Spleen (tissue), 11 donors: ENCODE measurements at regions not wholly inside any gene's neighbourhood (a gene's known extent, or its start where the extent isn't known, plus 50 kb on each side); places are given as distances from the start of the nearest gene placed in this dataset.

Source experiments
- DNase-seq: peaks from one replicate; pipeline ENCODE4 v3.0.0-alpha.2; 2020
- H3K27ac ChIP-seq, 8 donors: fragments of 200-600 bp; sonication (generic) in 7 of 8; 1 replicate in 4 of 8; 2 replicates in 4 of 8; pipeline versions ENCODE4 v1.5.0 to v1.8.0; 2016 to 2021; ENCODE audit warnings: inconsistent platforms in 4 of 8, mild to moderate bottlenecking in 4 of 8, moderate library complexity in 1 of 8
- H3K27me3 ChIP-seq, 7 donors: fragments of 200-600 bp; sonication (generic) in 6 of 7; replicated peaks in 1 of 7; 1 replicate in 4 of 7; 2 replicates in 3 of 7; pipeline versions ENCODE4 v1.5.0 to v1.8.0; 2016 to 2021; ENCODE audit warnings: inconsistent platforms in 3 of 7, mild to moderate bottlenecking in 1 of 7
- H3K36me3 ChIP-seq, 6 donors: fragments of 200-600 bp; sonication (generic) in 5 of 6; 1 replicate in 4 of 6; 2 replicates in 2 of 6; pipeline versions ENCODE4 v1.5.0 to v1.8.0; 2016 to 2021; ENCODE audit warnings: inconsistent platforms in 2 of 6
- H3K4me1 ChIP-seq, 6 donors: fragments of 200-600 bp; sonication (generic) in 5 of 6; 1 replicate in 3 of 6; 2 replicates in 3 of 6; pipeline versions ENCODE4 v1.5.0 to v1.8.0; 2016 to 2021; ENCODE audit warnings: inconsistent platforms in 3 of 6
- H3K4me3 ChIP-seq, 8 donors: fragments of 200-600 bp; sonication (generic) in 7 of 8; 1 replicate in 4 of 8; 2 replicates in 4 of 8; pipeline versions ENCODE4 v1.5.0 to v1.8.0; 2016 to 2021; ENCODE audit warnings: inconsistent platforms in 4 of 8, mild to moderate bottlenecking in 4 of 8, moderate library complexity in 2 of 8
- H3K9me3 ChIP-seq, 8 donors: fragments of 200-600 bp; sonication (generic) in 7 of 8; 1 replicate in 4 of 8; 2 replicates in 4 of 8; pipeline versions ENCODE4 v1.5.0 to v1.8.0; 2016 to 2021; ENCODE audit warnings: inconsistent platforms in 4 of 8
- POLR2A ChIP-seq, 3 donors: fragments of 450-650 bp; IDR thresholded peaks; one replicate each; pipeline ENCODE4 v1.5.1; 2017; ENCODE audit warnings: antibody characterized with exemption in 3 of 3, mild to moderate bottlenecking in 1 of 3
- POLR2AphosphoS5 ChIP-seq, 3 donors: sonication (generic); formaldehyde crosslinking; IDR thresholded peaks; one replicate each; pipeline ENCODE4 v1.5.1; 2017; ENCODE audit warnings: antibody characterized with exemption in 3 of 3
- WGBS, 5 donors: extraction: QIAGEN DNeasy Blood & Tissue Kit in 3 of 5; methylation state at CpG; one replicate each; pipeline versions ENCODE4 v1.1.5 to v1.1.7; 2013 to 2018; 5-methylcytosine and 5-hydroxymethylcytosine counted together
- intact Hi-C: fragments of 100-400 bp; cut with DNase I; formaldehyde crosslinking; loops from one replicate; pipeline ENCODE4 v1.15.0; 2023; ENCODE audit warnings: low total_unique reads
- TF ChIP-seq, protein P1 (sequence below), 11 experiments: fragments of 200-600 bp in 7 of 11; fragments of 450-650 bp in 4 of 11; sonication (generic) in 4 of 11; IDR thresholded peaks in 8 of 11; conservative IDR thresholded peaks in 3 of 11; 1 replicate in 7 of 11; 2 replicates in 4 of 11; pipeline versions ENCODE4 v1.4.0 to v1.8.0; 2016 to 2021; ENCODE audit warnings: antibody characterized with exemption in 11 of 11, inconsistent platforms in 4 of 11, mild to moderate bottlenecking in 1 of 11
- donor health status: healthy with polysubstance abuse.
- donor health status: DM: no; HTN: no; CAD: no; lungs with moderate emphysema.
- donor health status: DM: no; HTN: no; CAD: no.
- donor health status: Bipolar disorder and iron deficiency.
- donor health status: healthy.
- donor health status: DM: no; HTN: no; CAD: no.
- donor health status: DM: yes; HTN: yes; CAD: no.

DNA sequence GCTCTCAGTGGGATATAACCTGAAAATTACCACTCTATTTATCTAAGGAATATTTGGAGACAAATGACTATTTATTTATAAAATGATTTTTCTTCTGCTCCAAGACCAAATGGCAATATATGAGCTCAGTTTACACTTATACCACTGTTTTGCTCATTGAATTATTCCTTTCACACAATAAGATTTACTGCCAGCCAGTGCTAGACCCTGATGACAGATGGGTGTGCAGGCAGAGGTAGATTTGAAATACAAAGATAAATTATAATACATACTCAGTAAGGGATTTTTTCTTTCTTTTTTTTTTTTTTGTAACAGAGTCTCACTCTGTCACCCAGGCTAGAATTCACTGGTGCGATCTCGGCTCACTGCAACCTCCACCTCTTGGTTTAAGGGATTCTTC lies 980.3 kb downstream of the EPHA3 start:
- intact Hi-C loops, result no loop called here
- H3K27me3 ChIP-seq, result no peaks in the 10 kb centered on the region
- WGBS, 5 donors, result 91 to 100% (median 94%) methylated on average over 2 of the region's 2 CpGs
- no peak overlapping the region for H3K27ac ChIP-seq
- H3K4me3 ChIP-seq, result no peak overlapping the region
- peaks cover 0 to 5% (median 0%) of the 10 kb centered on the region in 6 donors for H3K4me1 ChIP-seq
- no peaks in the 10 kb centered on the region for H3K36me3 ChIP-seq
- no peaks in the 10 kb centered on the region for H3K9me3 ChIP-seq
- DNase-seq, result peak; percentile 39
- TF ChIP-seq POLR2A (IDR thresholded peaks at IDR 0.05), result no peak

- Histone ChIP-seq H3K4me3 (no peak overlapping the region), H3K27me3 (no peaks in the 10 kb centered on the region), H3K9me3 (no peaks in the 10 kb centered on the region), H3K4me1 (peaks cover 0 to 5% (median 0%) of the 10 kb centered on the region in 6 donors), H3K36me3 (no peaks in the 10 kb centered on the region), H3K27ac (no peak overlapping the region)
- intact Hi-C loops, result no loop called here
- TF ChIP-seq POLR2A (IDR thresholded peaks at IDR 0.05), result no peak
- TF ChIP-seq, protein P1, sequence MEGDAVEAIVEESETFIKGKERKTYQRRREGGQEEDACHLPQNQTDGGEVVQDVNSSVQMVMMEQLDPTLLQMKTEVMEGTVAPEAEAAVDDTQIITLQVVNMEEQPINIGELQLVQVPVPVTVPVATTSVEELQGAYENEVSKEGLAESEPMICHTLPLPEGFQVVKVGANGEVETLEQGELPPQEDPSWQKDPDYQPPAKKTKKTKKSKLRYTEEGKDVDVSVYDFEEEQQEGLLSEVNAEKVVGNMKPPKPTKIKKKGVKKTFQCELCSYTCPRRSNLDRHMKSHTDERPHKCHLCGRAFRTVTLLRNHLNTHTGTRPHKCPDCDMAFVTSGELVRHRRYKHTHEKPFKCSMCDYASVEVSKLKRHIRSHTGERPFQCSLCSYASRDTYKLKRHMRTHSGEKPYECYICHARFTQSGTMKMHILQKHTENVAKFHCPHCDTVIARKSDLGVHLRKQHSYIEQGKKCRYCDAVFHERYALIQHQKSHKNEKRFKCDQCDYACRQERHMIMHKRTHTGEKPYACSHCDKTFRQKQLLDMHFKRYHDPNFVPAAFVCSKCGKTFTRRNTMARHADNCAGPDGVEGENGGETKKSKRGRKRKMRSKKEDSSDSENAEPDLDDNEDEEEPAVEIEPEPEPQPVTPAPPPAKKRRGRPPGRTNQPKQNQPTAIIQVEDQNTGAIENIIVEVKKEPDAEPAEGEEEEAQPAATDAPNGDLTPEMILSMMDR (IDR thresholded peaks at IDR 0.05 in 8 of 11, conservative IDR thresholded peaks at IDR 0.05 in 3 of 11), result peak in 1 of 11 experiments; percentile 15
- DNase-seq, result no peak
- 28 to 39% (median 34%) methylated on average over 2 of the region's 2 CpGs for WGBS, 5 donors
Observed at GRCh38 chr3:90091549-90091948, 984.1 kb downstream of the EPHA3 start.

- H3K9me3 ChIP-seq, result no peaks in the 10 kb centered on the region
- H3K27ac ChIP-seq, result no peak overlapping the region
- TF ChIP-seq, protein P1 (IDR thresholded peaks at IDR 0.05 in 8 of 11, conservative IDR thresholded peaks at IDR 0.05 in 3 of 11), result peak in 1 of 11 experiments; percentile 15
- TF ChIP-seq POLR2AphosphoS5 (IDR thresholded peaks at IDR 0.05), result no peak
- no peak for DNase-seq
- H3K36me3 ChIP-seq, result no peaks in the 10 kb centered on the region
- H3K4me3 ChIP-seq, result no peak overlapping the region
- peaks cover 0 to 5% (median 0%) of the 10 kb centered on the region in 6 donors for H3K4me1 ChIP-seq
- no peaks in the 10 kb centered on the region for H3K27me3 ChIP-seq
- WGBS, 5 donors, result 68 to 86% (median 72%) methylated on average over 1 of the region's 1 CpG
- intact Hi-C loops, result no loop called here
Observed at GRCh38 chr3:90092994-90093393, 985.6 kb downstream of the EPHA3 start.

- H3K4me3 ChIP-seq, result no peak overlapping the region
- no peak for DNase-seq
- H3K27me3 ChIP-seq, result no peaks in the 10 kb centered on the region
- no peak overlapping the region for H3K27ac ChIP-seq
- no peaks in the 10 kb centered on the region for H3K9me3 ChIP-seq
- TF ChIP-seq POLR2AphosphoS5 (IDR thresholded peaks at IDR 0.05) (no peak), POLR2A (IDR thresholded peaks at IDR 0.05) (no peak)
- TF ChIP-seq, protein P1 (IDR thresholded peaks at IDR 0.05 in 8 of 11, conservative IDR thresholded peaks at IDR 0.05 in 3 of 11), result no peak
- 71 to 87% (median 82%) methylated on average over 2 of the region's 2 CpGs for WGBS, 5 donors
- no peaks in the 10 kb centered on the region for H3K36me3 ChIP-seq
- intact Hi-C loops, result no loop called here
- H3K4me1 ChIP-seq, result peaks cover 0 to 5% (median 0%) of the 10 kb centered on the region in 6 donors
Observed at GRCh38 chr3:90095811-90096210, 988.4 kb downstream of the EPHA3 start.

GRCh38 chr3:90099493-90099892 lies 992.1 kb downstream of the EPHA3 start:
- Histone ChIP-seq H3K36me3 (no peaks in the 10 kb centered on the region), H3K27ac (no peak overlapping the region), H3K27me3 (no peaks in the 10 kb centered on the region), H3K4me1 (no peaks in the 10 kb centered on the region), H3K4me3 (no peak overlapping the region), H3K9me3 (no peaks in the 10 kb centered on the region)
- intact Hi-C loops, result no loop called here
- TF ChIP-seq POLR2A (IDR thresholded peaks at IDR 0.05) (no peak), POLR2AphosphoS5 (IDR thresholded peaks at IDR 0.05) (no peak)
- TF ChIP-seq, protein P1 (IDR thresholded peaks at IDR 0.05 in 8 of 11, conservative IDR thresholded peaks at IDR 0.05 in 3 of 11), result no peak
- no peak for DNase-seq
- 93 to 95% (median 94%) methylated on average over 1 of the region's 1 CpG for WGBS, 5 donors
